A673 (cell line): ENCODE measurements at regions not wholly inside any gene's neighbourhood (a gene's known extent, or its start where the extent isn't known, plus 50 kb on each side); places are given as distances from the start of the nearest gene placed in this dataset.

Source experiments
- BruUV-seq: library from RNA; stranded (reverse); fragments of 400-500 nt; replicated peaks from 2 replicates; lab custom pipeline; 2021; lab: Mats Ljungman, UMichigan
- CTCF ChIA-PET: fragments of 300-600 bp; sonication (Branson Sonifier 250); formaldehyde crosslinking; loops from one replicate; lab custom pipeline; 2022; ENCODE audit warnings: antibody characterized with exemption; lab: Charles Lee
- POLR2A ChIA-PET: fragments of 300-600 bp; sonication (Branson Sonifier 250); formaldehyde crosslinking; loops from one replicate; lab custom pipeline; 2022; ENCODE audit warnings: antibody characterized with exemption; ENCODE audit not compliant: low non-redundant PET; lab: Charles Lee
- DNase-seq: peaks from one replicate; pipeline ENCODE4 v3.0.0-alpha.2; 2015; ENCODE audit warnings: low spot score
- H3K27ac ChIP-seq: fragments of 200-600 bp; sonication (generic); 2 replicates; pipeline ENCODE4 v1.5.1; 2016; ENCODE audit warnings: mixed run types, low read depth, mild to moderate bottlenecking, mixed read lengths, antibody characterized with exemption, low read length; ENCODE audit not compliant: poor library complexity, severe bottlenecking
- H3K27me3 ChIP-seq: fragments of 200-600 bp; sonication (generic); replicated peaks from 2 replicates; pipeline ENCODE4 v1.6.1; 2017; ENCODE audit warnings: mixed run types, low read depth, mild to moderate bottlenecking, mixed read lengths, antibody characterized with exemption, low read length; ENCODE audit not compliant: insufficient read depth, poor library complexity
- H3K36me3 ChIP-seq: fragments of 200-600 bp; sonication (generic); 2 replicates; pipeline ENCODE4 v1.6.1; 2016; ENCODE audit warnings: mixed run types, mild to moderate bottlenecking, mixed read lengths, antibody characterized with exemption, low read length; ENCODE audit not compliant: insufficient read depth, poor library complexity, severe bottlenecking
- H3K4me1 ChIP-seq: fragments of 200-600 bp; sonication (generic); 2 replicates; pipeline ENCODE4 v1.6.1; 2017; ENCODE audit warnings: mixed run types, mild to moderate bottlenecking, mixed read lengths, antibody characterized with exemption, low read length; ENCODE audit not compliant: insufficient read depth, poor library complexity, severe bottlenecking
- H3K4me3 ChIP-seq: fragments of 200-600 bp; sonication (generic); 2 replicates; pipeline ENCODE4 v1.5.1; 2016; ENCODE audit warnings: low read depth, mixed run types, mild to moderate bottlenecking, mixed read lengths, low read length; ENCODE audit not compliant: poor library complexity, severe bottlenecking
- H3K9me3 ChIP-seq: fragments of 200-600 bp; sonication (generic); 2 replicates; pipeline ENCODE4 v1.6.1; 2016; ENCODE audit warnings: mixed run types, low read depth, mild to moderate bottlenecking, mixed read lengths, antibody characterized with exemption, low read length; ENCODE audit not compliant: poor library complexity, severe bottlenecking
- CTCF ChIP-seq: fragments of 300-800, 200-600 bp; sonication (generic); conservative IDR thresholded peaks from 2 replicates; pipeline ENCODE4 v1.5.1; 2017; ENCODE audit warnings: low read depth, mild to moderate bottlenecking, antibody characterized with exemption, low read length, moderate library complexity, mixed read lengths
- EZH2 ChIP-seq: fragments of 200-600 bp; sonication (generic); IDR thresholded peaks from 2 replicates; pipeline ENCODE4 v1.6.1; 2017; ENCODE audit warnings: borderline replicate concordance, low read depth, mild to moderate bottlenecking, mixed read lengths, antibody characterized with exemption, low read length; ENCODE audit not compliant: poor library complexity, severe bottlenecking
- intact Hi-C: fragments of 100-400 bp; cut with micrococcal nuclease; formaldehyde crosslinking; loops from one replicate; pipeline ENCODE4 v1.10.0; 2022; ENCODE audit not compliant: unreplicated experiment

GRCh38 chr2:11920993-11921583 is 174.7 kb downstream of the LPIN1 start:
- POLR2A ChIA-PET, result no interaction called here
- Histone ChIP-seq H3K36me3 (no peaks in the 10 kb centered on the region), H3K4me3 (no peak overlapping the region), H3K4me1 (no peaks in the 10 kb centered on the region), H3K27ac (no peak overlapping the region), H3K9me3 (no peaks in the 10 kb centered on the region), H3K27me3 (no peaks in the 10 kb centered on the region)
- TF ChIP-seq CTCF (no peak), EZH2 (no peak)
- CTCF ChIA-PET, result no interaction called here
- intact Hi-C loops, result no loop called here
- BruUV-seq, result no TSS peak
- no peak for DNase-seq

GRCh38 chr2:11922294-11922693 is 175.9 kb downstream of the LPIN1 start:
- intact Hi-C loops, result no loop called here
- TF ChIP-seq EZH2 (no peak), CTCF (no peak)
- Histone ChIP-seq H3K27me3 (no peaks in the 10 kb centered on the region), H3K9me3 (no peaks in the 10 kb centered on the region), H3K4me1 (no peaks in the 10 kb centered on the region), H3K4me3 (no peak overlapping the region), H3K36me3 (no peaks in the 10 kb centered on the region), H3K27ac (no peak overlapping the region)
- ChIA-PET POLR2A (no interaction called here), CTCF (no interaction called here)
- no TSS peak for BruUV-seq
- DNase-seq, result no peak

- Histone ChIP-seq H3K4me1 (no peaks in the 10 kb centered on the region), H3K27ac (no peak overlapping the region), H3K4me3 (no peak overlapping the region), H3K9me3 (no peaks in the 10 kb centered on the region), H3K27me3 (no peaks in the 10 kb centered on the region), H3K36me3 (no peaks in the 10 kb centered on the region)
- ChIA-PET POLR2A (no interaction called here), CTCF (no interaction called here)
- TF ChIP-seq EZH2, result no peak
- no peak for DNase-seq
- no TSS peak for BruUV-seq
- intact Hi-C loops, result no loop called here
These were observed 177.5 kb downstream of the LPIN1 start for GRCh38 chr2:11923935-11924334.
